HG03196 (cell line): ENCODE measurements at regions not wholly inside any gene's neighbourhood (a gene's known extent, or its start where the extent isn't known, plus 50 kb on each side); places are given as distances from the start of the nearest gene placed in this dataset.
A peak's percentile ranks its signal among the peaks of the same experiment; 100 is the strongest.
"Not testable (repeated sequence)": the region's sequence is repeated elsewhere in the genome, so short reads cannot be mapped to it uniquely, and the experiment has no call there.

Experiments
- ATAC-seq: cut with Tn5 transposase; IDR thresholded peaks from one replicate; pipeline ENCODE4 v1.9.1; 2021; ENCODE audit not compliant: unreplicated experiment

DNA sequence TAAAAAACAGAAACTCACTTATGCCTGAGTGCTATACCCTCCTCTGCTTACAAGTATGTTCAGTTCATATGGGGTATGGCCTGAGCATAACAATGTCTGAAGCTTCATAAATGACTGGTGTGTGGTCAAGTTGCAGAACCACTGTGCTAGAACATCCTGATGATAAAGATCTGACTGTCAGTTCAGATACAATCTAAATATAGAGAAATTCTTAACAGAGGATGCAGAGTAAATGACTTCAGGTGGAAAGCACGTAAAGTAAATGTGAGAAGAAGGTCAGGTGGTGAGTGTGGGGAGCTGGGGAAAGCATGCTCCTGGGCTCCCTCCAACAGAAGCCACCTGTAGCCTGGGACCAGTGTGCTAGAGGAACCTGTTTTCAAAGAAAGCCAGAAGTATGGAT, 926.2 kb downstream of the TSN start:
- ATAC-seq, result no peak

DNA sequence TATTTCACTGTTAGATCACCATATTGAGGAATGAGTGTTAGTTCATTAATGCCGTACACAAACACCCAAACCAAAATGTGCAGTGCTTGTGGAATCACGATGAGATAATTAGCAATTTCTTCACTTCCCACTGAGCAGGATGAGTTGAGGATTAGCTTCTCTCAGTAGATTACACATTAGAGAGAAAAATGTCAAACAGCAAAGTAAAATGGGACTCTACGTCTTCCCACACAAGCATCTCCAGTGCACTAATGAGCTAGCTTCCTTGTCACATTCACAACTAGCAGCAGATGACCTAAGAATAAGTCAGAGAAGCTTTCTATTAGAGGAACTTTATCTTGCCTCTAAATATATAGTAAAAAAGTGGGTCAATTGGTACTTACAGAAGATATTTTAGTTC, 926.9 kb downstream of the TSN start:
- ATAC-seq, result no peak

DNA sequence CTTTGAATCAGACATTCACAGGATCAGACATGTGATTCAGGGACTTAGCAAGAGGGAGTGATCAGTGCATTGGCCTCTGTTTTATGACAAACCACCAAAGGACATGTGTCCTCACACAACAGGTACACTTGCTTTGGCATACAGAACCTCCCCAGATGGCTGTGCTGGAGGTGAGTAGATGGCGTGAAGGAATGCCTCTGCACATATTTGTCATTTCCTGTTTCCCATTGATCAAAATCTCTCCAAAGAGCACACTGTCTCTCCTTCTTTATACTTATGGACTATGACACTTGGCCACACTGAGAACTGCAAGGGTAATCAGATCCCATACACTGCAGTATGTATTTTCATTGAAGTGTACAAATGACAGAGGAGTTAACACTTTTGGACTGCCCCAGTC, 927.6 kb downstream of the TSN start:
- no peak for ATAC-seq

DNA sequence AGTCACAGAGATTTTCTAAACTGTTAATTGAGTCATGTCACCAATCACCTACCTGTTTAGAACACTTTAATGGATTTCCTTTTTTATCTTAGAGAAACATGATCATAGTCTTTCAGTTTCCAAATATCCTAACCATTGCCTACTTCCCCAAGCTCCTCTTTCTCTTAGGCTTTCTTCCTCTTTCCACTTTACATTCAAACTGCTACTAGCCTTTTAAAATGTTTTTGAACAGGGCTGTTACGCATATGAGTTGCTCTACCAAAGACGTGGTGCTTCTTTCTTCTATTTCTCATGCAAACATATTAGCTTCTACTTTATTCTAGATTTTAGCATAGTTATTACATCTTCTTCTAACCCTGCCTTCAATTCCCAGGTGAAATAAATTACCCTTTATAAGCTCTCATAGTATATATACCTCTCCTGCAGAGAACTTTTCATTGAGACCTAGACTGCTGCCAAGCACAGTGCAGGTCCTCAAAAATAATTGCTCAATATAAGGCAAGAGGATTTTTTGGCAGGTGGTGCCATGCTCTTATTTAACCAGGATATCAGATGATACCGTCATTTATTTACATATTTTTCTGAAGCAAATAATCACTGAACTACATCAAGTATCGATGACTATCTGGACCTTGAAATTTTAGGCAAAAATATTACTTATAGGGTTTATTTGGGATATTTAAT, 937.1 kb downstream of the TSN start:
- ATAC-seq, result no peak

DNA sequence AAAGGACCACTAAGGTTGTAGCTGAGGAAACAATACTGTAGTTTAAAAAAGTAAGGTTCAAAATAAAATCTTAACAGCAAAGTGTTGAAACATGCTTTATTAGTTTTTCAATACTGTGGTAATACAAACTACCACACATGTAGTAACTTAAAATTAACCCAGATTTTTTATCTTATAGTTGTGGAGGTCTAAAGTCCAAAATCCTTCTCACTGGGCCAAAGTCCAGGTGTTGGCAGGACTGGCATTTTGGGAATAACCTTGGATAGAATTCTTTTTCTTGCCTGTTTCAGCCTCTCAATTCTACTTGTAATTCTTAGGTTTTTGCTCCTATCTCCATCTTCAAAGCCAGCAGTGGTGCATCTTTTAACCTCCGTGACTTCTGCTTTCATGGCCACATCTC, 942.0 kb downstream of the TSN start:
- no peak for ATAC-seq

DNA sequence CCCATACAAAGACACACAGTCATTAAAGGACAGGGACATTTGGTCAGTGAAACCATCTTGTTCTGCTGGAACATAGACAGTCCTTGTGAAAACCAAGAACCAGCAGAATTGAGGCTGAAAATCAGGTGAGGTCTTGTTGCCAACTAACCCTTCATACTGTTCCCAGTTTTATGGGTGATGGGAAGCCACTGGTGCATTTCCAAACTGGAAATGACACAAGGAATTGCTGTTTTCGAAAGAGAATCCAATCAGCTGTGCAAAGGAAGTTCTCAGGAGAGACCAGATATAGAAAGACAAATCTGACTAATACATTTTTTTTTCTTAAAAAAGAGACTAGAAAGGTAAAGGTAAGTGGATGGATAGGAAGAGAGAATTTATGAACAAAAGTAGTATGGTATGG, 948.2 kb downstream of the TSN start:
- ATAC-seq, result no peak

DNA sequence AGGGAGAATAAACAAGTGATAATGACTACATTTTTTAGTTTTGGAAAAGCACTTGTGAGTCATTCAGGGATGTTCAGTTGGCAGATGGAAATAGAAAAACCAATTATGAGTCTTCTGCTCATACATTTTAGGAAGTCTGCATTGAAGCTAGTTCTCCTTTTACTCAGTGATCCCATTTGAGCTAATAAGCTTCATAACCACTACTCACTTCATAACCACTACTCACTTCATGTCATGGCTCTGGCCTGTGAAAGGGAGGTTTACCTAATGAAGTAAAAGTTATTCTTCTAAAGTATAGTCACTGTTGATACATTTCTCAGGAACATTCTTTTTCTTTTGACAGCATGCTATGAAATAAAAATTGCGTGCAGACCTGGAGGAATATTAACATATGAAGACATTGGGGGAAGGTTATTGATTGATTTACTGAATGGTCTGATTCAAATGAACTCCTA, 948.7 kb downstream of the TSN start:
- peak; percentile 51 for ATAC-seq

DNA sequence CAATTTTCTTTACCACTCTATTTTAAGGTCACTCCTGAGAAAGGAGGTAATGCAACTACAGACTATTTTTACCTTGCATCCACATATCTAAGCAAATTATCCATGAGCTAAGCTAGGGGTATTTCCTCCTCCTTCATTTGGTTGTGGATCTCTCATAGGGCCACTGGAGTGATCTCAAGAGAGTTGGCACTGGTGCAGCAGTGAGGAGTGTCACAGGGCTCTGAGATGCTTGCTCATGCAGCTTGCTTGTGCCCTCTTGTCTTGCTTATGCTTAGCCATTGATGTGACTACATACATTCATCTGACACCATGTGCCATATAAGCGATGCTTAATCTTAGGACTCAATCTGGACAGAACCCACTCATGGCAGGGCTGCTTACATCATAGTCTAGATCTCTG, 950.3 kb downstream of the TSN start:
- ATAC-seq, result no peak

DNA sequence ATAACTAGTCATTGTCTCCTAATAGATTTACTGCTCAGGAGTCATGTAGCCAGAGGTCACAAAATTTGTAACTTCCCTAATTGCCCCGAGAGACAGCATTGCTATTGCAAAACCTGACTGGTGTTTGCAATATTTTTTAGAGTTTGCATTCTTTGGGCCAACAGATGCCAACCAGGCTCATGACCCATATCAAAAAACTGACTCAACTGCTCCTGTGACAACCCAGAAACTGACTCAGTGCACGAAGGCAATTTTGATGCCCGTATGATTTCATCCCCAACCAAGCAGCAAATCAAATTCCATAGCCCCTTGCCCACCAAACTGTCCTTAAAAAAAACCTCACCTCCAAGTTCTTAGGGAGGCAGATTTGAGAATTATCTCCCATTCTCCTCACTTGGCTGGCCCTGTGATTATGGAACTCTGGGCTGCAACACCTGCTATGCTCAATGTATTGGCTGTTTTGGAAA, 951.3 kb downstream of the TSN start:
- no peak for ATAC-seq

DNA sequence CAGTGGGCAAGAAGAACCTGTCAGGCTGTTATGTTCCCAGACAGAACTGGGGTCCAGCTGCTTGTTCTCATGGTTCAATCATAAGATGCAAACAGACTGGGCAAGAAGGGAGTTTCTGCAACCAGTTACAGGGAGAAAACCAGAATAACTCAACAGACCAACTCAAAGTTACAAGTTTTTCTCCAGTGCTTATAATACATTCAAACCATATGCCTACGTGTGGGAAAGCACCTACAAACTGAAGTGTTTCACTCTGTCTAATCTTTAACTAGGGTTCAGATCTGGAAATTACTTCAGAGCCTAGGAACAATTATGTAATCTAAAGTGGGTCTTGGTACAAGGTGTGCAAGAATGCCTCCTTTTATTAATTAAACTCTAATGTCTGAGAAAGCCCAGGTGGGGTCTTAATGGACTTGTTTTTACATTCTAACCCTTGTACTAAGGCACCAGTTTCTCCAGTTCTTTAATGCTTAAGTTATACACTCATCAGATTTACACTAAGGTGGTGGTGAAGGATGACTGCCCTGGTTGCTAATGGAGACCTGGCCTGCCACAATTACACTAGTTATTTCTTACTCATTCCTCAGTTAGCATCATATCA, 951.9 kb downstream of the TSN start:
- ATAC-seq, result peak; percentile 47

DNA sequence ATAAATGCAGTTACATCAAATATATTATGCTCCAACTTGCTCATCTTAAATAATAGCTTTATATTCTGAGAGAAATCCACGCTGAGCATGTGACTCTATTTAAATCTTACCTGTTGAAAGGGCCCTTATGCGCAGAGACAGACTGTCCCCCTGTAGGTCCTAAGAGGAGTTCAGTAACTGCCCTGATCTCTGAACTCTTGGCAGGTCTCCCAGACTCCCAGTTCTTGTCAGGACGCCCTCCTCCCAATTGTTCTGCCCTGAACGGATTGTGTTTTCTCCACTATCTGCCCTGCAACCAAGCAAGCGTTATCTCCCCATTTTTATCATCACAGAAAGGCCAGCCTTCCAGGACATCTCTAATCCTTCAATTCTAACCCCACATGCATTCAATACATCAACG, 954.6 kb downstream of the TSN start:
- ATAC-seq, result no peak

DNA sequence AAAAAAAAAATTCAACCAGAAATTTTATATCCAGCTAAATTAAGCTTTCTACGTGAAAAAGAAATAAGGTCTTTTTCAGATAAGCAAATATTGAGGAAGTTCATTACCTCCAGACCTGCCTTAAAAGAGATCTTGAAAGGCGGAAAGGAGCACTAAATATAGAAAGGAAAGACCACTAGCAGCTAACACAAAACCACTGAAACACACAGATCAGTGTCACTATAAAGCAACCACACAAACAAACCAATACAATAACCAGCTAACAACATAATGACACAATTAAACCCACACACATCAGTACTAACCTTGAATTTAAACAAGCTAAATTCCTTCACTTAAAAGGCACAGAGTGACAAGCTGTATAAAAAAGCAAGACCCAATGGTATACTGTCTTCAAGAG, 958.3 kb downstream of the TSN start:
- no peak for ATAC-seq

DNA sequence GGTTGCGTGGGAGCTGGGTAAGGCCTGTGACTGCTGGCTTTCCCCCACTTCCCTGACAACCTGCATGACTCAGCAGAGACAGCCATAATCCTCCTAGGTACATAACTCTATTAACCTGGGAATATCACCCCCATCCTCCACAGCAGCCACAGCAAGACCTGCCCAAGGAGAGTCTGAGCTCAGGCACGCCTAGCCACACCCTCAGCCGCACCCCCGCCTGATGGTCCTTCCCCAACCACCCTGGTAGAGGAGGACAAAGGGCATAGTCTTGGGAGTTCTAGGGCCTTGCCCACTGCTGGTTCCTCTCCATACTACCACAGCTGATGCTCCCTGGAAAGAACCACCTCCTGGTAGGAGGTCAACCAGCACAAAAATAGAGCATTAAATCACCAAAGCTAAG, 965.4 kb downstream of the TSN start:
- not testable (repeated sequence) for ATAC-seq

DNA sequence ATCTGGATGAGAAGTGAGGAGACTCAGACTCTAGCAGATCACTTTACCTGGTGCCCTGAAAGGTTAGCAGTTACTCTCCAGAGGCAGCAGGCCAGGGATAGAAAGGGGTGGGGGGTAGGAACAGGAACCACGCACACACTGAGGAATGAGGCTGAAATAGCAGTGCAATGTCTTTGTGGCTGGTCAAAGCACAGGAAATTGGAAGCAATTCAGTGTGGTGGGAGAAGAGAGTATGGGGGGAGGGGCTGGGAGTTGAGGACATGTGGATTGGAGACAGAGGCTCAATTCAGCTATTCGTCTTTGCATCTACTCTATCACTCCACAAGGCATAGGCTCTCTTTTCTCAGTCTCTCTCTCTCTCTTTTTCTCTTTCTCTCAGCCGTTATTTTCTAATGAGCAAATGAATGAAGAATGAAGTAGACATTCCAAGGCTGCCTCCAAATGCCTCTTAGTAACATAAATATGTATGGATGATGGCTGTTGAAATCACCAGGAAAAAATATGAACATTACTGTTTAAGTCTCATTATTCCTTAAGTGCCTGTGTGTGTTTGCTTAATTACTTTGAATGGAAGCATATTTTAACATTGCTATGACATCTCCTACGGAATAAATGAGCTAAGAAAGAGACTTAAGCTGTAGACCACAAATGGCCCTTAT, 979.4 kb downstream of the TSN start:
- no peak for ATAC-seq

DNA sequence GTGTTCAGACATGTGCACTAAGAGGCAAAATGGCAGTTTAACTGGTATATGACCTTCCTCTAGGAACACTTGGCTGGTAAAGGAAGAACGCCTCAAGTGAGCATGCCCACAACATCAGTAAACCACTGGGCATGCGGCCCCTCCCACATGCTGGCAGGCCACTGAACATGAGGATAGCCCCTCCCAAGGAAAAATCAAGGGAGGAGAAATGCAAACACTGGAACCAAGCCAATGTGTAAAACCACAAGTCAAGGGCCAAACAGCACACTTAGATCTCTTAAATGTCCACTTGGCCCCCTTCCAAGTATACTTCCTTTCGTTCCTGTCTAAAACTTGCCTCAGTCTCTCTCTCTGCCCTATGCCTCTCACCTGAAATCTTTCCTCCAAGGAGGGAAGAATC, 980.8 kb downstream of the TSN start:
- ATAC-seq, result no peak

DNA sequence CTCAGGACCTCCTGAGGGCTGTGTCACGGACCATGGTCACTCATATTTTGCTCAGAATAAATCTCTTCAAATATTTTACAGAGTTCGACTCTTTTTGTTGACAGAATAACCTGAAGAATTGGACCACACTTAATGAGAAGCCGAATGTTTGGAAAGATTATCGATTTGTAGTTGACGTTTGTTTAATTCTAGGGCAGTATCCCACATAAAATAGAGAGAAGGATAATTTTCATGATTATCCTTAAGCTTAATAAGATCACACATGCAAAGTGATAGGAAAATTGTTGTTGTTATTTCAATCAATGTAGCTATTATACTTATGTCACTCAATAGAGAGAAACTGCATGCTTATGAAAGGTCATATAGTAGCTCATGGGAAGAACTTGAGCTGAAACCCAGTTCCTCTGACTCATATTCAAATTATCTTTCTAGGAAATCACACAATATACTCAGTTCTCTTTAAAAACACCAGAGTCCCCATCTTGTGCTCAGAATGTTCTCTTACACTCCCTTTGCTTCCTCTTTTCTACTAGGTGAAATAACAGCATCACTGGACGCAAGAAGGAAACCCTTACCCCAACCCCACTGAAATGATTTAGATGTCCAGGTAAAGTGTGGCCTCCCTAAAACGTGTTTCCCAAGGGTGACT, 982.1 kb downstream of the TSN start:
- peak; percentile 71 for ATAC-seq

DNA sequence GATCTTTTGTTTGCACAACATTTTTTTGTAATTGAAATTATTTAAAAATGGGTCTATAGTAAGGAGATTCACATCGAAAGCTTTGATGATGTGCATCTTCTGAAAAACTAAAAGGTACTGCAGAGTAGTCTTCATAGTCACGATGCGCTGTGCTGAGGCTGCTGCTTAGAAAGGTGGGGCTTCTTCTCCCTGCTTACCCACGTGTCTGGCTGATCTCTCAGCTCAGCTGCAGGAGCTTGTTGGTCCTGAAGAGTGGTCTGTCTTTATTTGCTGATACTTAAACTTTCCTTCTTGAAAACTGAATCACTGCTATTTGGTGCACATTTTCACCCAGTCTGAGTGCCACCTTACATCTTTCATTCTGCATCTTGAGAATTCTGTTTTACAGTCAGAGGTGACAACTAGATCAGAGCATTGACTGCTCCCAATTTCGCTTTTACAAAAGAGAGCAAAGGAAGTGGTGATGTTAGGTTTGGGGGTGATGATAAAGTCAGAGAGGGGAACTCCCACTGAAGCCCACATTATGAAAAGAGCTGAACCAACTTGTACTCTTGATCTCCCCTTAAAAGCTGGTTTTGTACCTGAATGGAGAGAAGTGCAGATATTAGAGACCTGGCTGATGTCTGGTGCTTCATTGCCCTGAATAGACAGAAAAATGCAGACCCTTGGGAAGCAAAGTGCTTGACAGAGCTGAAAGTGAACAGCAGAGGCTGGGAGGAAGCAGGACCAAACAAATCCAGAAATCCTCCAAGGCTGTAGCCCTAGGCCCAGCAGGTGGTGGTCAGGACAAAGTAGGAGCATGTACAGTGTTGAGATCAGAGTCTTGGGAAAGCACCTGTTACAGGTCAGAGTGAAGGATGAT, 984.5 kb downstream of the TSN start:
- ATAC-seq, result no peak

DNA sequence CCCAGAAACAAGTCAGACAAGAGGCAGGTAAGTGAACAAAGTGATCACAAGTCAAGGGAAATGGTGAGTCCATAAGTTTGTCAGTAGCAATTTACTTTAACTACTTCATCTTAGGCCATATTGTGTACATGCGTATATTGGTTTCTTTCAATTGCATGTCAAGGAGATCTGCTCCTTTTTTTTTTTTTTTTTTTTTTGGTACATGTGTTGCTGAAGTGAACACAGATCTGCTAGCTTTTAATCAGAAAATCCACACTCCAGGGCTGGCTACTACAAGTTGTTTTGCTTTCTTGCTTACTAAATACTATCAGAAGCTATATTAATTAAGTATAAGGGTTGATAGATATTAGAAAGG, 985.1 kb downstream of the TSN start:
- no peak for ATAC-seq

DNA sequence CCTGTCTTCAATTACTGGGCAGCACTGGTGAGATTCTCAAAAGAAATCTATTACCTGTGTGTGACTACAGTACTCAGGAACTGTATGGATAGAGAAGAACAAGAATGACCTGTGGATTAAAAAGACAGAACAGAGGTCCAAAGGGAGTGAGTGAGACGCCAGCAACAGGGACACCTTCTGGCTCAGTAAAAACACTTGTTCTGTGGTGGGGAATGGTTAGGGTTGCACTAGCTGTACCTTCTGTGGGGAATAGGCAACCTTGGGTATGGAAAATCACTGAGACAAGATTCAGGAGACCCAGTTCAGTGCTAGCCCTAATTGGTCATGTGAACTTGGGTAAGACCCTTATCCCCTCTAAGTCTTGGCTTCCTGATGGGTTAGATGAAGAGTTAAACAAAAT, 986.0 kb downstream of the TSN start:
- ATAC-seq, result no peak

DNA sequence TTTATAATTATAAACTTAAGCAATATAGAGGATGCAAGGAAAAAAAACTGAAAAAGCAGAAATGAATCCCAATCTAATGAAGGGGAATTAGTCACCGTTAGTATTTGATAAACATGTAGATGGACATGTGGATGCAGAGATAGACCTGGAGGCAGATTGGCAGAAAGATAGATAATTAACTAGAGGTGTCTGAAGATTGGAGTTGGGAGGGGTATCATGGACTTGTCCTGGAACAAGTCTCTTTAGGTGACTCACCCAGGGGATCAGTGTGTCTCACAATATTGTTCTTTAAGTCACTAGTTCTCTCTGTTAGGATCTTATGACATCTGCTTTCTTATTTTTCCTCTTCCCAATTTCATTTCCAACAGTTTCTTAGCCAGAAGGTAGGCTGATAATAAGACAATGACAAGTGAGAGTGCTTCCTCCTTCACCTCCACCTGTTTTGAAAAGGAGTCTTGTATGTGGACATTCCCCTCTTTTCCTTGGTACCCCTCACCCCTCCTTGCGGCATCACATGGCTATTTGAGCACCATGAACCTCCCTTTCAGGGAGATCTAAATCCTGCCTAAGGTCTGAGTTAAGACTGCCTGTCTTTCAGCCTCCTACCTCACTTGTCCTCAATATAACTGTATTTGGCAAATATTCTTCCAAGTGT, 987.7 kb downstream of the TSN start:
- no peak for ATAC-seq

DNA sequence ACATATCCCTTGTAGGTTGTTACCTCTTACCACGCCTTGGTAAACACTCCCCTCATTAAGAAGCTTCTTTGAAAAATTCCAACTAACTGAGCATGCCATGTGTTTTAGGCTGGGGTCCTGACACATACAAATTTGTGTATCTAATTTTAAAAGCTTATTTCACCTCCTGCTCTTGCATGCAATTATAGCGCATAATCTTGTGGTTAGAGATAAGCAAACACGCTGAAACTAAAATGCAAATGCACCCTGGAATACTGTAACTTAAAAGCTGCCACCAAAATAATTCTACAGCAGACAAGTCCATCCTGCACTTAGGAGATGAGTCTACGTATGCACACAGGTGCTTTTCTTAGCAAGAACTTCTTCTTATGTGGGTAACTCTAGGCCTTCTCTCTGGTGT, 990.2 kb downstream of the TSN start:
- ATAC-seq, result no peak
